ENCODE measurements at regions not wholly inside any gene's neighbourhood (a gene's known extent, or its start where the extent isn't known, plus 50 kb on each side); places are given as distances from the start of the nearest gene placed in this dataset.
"Not testable (repeated sequence)": the region's sequence is repeated elsewhere in the genome, so short reads cannot be mapped to it uniquely, and the experiment has no call there.

- no peak for DNase-seq
These were observed 51.9 kb upstream of the PTPRJ start for GRCh38 chr11:47928426-47928825.

GRCh38 chr11:47924184-47924691 is 56.1 kb upstream of the PTPRJ start:
- DNase-seq, result no peak

GRCh38 chr11:47923667-47924066 is 56.7 kb upstream of the PTPRJ start:
- DNase-seq, result no peak

GRCh38 chr11:47921080-47921555 is 59.2 kb upstream of the PTPRJ start:
- DNase-seq, result not testable (repeated sequence)

GRCh38 chr11:47918882-47919495 is 61.4 kb upstream of the PTPRJ start:
- no peak for DNase-seq

- DNase-seq, result no peak
These were observed 62.0 kb upstream of the PTPRJ start for GRCh38 chr11:47918370-47918690.

GRCh38 chr11:47917599-47918369 is 62.6 kb upstream of the PTPRJ start:
- peak; percentile 97 for DNase-seq

- DNase-seq, result peak; percentile 61
These were observed 64.0 kb upstream of the PTPRJ start for GRCh38 chr11:47916361-47916841.

- DNase-seq, result no peak
These were observed 64.6 kb upstream of the PTPRJ start for GRCh38 chr11:47915783-47916182.

GRCh38 chr11:47915374-47915773 is 65.0 kb upstream of the PTPRJ start:
- DNase-seq, result no peak

- no peak for DNase-seq
These were observed 65.6 kb upstream of the PTPRJ start for GRCh38 chr11:47914743-47915142.

GRCh38 chr11:47913529-47914244 is 65.5 kb upstream of the NUP160 start:
- no peak for DNase-seq

- DNase-seq, result no peak
These were observed 64.8 kb upstream of the NUP160 start for GRCh38 chr11:47912843-47913437.

GRCh38 chr11:47911149-47911548 is 63.0 kb upstream of the NUP160 start:
- no peak for DNase-seq

GRCh38 chr11:47908198-47908597 is 60.0 kb upstream of the NUP160 start:
- peak; percentile 32 for DNase-seq

- DNase-seq, result no peak
These were observed 59.3 kb upstream of the NUP160 start for GRCh38 chr11:47907499-47907898.

GRCh38 chr11:47906066-47906465 is 57.9 kb upstream of the NUP160 start:
- no peak for DNase-seq

- DNase-seq, result peak; percentile 15
These were observed 57.4 kb upstream of the NUP160 start for GRCh38 chr11:47905358-47906059.

GRCh38 chr11:47904808-47905207 is 56.7 kb upstream of the NUP160 start:
- DNase-seq, result no peak

GRCh38 chr11:47904048-47904447 is 55.9 kb upstream of the NUP160 start:
- DNase-seq, result no peak

- no peak for DNase-seq
These were observed 51.7 kb upstream of the NUP160 start for GRCh38 chr11:47899801-47900200.
